ENCODE measurements at regions not wholly inside any gene's neighbourhood (a gene's known extent, or its start where the extent isn't known, plus 50 kb on each side); places are given as distances from the start of the nearest gene placed in this dataset.
"Not testable (repeated sequence)": the region's sequence is repeated elsewhere in the genome, so short reads cannot be mapped to it uniquely, and the experiment has no call there.

- H3K4me1 Mint-ChIP-seq (ENCODE audit: low read depth) = no peaks in the 10 kb centered on the region
- no peak overlapping the region for H3K4me3 Mint-ChIP-seq
- no peak for ATAC-seq
- no peaks in the 10 kb centered on the region for H3K9me3 Mint-ChIP-seq
- no peak for DNase-seq
- no peaks in the 10 kb centered on the region for H3K27me3 Mint-ChIP-seq (ENCODE audit: low read depth)
- no peaks in the 10 kb centered on the region for H3K36me3 Mint-ChIP-seq (ENCODE audit: insufficient read depth)
Measured at GRCh38 chr2:188003800-188004199, 287.9 kb upstream of the GULP1 start.

DNA sequence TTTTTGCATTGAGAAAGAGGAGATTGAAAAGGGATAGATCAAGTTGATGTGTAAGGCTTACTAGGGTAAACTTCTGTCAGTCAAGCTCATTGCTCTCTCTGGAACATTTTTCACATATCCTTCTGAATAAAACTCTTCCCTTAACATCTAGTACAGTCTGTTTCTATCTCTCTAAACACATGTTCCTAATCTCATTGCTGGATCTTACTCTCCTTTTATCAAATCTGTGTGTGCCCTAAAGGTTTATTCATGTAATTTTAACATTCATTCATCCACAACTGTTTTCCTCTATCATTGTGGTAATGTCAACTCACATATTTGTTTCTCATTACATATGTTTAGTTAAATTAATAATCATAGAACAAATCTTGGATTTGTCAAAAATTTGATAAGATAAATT lies 277.9 kb upstream of the GULP1 start:
- Mint-ChIP-seq H3K27me3 (ENCODE audit: low read depth) (no peaks in the 10 kb centered on the region), H3K36me3 (ENCODE audit: insufficient read depth) (no peaks in the 10 kb centered on the region), H3K4me1 (ENCODE audit: low read depth) (no peaks in the 10 kb centered on the region), H3K9me3 (peaks cover 3% of the 10 kb centered on the region), H3K4me3 (no peak overlapping the region)
- DNase-seq (no peak), ATAC-seq (no peak)

DNA sequence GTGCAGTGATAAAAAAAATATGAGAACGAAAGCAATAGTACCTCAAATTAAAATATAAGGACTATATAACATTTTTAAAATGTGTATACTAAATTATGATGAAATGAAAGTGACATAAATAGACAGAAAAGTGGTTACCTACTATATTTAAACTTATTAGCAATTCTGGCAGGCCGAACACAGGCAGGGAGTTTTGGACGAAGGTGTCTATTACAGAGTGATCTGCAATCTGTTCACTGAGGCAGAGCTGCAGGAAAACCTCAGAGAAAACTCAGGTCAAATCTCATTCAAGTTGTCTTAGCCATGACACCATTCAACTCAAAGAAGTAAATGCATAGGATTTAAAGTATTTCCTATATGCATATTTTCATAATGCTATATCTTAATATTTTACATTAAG lies 274.8 kb upstream of the GULP1 start:
- ATAC-seq (no peak), DNase-seq (no peak)
- Mint-ChIP-seq H3K36me3 (ENCODE audit: insufficient read depth) (no peaks in the 10 kb centered on the region), H3K27me3 (ENCODE audit: low read depth) (no peaks in the 10 kb centered on the region), H3K4me3 (no peak overlapping the region), H3K9me3 (no peaks in the 10 kb centered on the region), H3K4me1 (ENCODE audit: low read depth) (no peaks in the 10 kb centered on the region)

DNA sequence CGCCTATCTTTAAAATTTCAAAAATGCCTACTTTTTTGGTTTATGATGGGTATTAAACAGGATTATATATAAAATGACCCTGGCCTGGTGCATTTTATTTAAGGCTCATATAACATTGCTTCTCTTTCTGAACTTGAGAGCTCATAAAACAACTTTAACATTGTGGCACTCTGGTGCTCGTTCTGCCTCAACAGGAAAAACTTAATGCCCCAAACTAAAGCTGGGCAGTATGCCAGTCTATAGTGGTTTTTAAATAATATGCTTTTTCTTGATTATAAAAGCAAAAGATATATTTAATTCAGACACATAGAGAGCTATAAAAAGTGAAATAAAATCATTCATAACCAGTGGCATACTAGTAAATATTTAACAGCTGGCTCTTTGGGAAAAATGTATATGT lies 269.3 kb upstream of the GULP1 start:
- ATAC-seq = no peak
- Mint-ChIP-seq H3K36me3 (ENCODE audit: insufficient read depth) (no peaks in the 10 kb centered on the region), H3K27me3 (ENCODE audit: low read depth) (no peaks in the 10 kb centered on the region), H3K4me3 (no peak overlapping the region), H3K4me1 (ENCODE audit: low read depth) (no peaks in the 10 kb centered on the region), H3K9me3 (no peaks in the 10 kb centered on the region)
- no peak for DNase-seq

DNA sequence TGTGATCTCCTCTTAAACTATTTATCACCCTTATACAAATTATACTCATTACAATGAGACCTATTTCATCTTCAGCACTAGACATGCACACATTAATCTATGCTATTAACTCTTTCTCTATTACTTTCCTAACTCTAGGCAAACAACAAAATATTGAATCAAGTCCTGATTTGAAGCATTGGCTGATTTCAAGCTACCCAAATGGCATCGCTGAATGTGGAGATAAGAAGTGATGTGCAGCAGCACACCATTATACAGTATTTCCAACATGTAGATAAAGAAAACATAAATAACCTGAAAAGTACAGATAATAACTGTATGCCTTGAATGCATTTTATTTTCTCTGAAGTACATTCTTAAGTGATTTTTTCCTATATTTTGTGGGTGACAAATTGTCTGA lies 268.6 kb upstream of the GULP1 start:
- Mint-ChIP-seq H3K27me3 (ENCODE audit: low read depth) (no peaks in the 10 kb centered on the region), H3K36me3 (ENCODE audit: insufficient read depth) (no peaks in the 10 kb centered on the region), H3K4me1 (ENCODE audit: low read depth) (no peaks in the 10 kb centered on the region), H3K4me3 (no peak overlapping the region), H3K9me3 (no peaks in the 10 kb centered on the region)
- no peak for ATAC-seq
- DNase-seq = no peak

DNA sequence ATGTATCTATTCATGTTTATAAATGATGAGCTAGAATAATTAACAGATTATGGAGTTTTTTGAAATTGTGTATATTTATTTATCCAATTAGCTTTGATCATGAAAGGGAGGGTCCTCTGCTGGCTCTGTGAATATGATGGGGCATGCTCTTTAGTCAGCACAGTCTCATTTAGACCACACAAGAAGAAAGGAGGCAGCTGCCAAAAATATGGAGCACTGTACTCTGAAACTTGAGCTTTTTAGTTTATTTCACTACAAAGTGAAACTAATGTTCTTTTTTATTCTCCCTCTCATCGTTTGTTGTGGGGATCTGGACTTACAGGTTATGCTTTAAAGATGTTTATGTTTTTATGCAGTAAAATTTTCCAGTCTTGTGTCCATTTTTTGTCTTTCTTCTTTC lies 266.9 kb upstream of the GULP1 start:
- H3K4me3 Mint-ChIP-seq = no peak overlapping the region
- no peak for DNase-seq
- no peaks in the 10 kb centered on the region for H3K36me3 Mint-ChIP-seq (ENCODE audit: insufficient read depth)

GRCh38 chr2:188028739-188029138 lies 262.9 kb upstream of the GULP1 start:
- DNase-seq = no peak
- Mint-ChIP-seq H3K27me3 (ENCODE audit: low read depth) (no peaks in the 10 kb centered on the region), H3K4me3 (no peak overlapping the region), H3K36me3 (ENCODE audit: insufficient read depth) (no peaks in the 10 kb centered on the region), H3K4me1 (ENCODE audit: low read depth) (no peaks in the 10 kb centered on the region), H3K9me3 (no peaks in the 10 kb centered on the region)
- no peak for ATAC-seq

More for the DNA sequence above, 266.9 kb upstream of the GULP1 start:
- ATAC-seq = no peak
- Mint-ChIP-seq H3K27me3 (ENCODE audit: low read depth) (no peaks in the 10 kb centered on the region), H3K9me3 (no peaks in the 10 kb centered on the region), H3K4me1 (ENCODE audit: low read depth) (no peaks in the 10 kb centered on the region)

DNA sequence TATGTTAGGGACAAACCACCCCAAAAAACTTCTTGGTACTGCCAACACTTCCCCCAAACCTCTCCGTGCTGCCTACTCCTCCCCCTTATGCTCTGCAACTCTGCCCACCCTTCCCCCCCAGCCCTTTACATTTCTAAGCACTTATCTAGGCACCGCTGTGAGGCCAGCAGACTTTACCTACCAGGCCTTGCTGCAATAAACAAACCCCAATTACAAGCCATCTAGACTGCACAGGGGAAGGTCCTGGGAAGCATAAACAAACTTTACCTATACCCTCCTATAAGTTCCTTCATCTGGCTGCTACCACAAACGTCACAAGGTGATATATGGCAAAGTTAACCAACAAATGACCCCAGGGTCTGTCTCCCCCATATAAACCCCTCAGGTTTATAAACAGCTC lies 259.4 kb upstream of the GULP1 start:
- Mint-ChIP-seq H3K4me1 (ENCODE audit: low read depth) (no peaks in the 10 kb centered on the region), H3K27me3 (ENCODE audit: low read depth) (no peaks in the 10 kb centered on the region), H3K36me3 (ENCODE audit: insufficient read depth) (no peaks in the 10 kb centered on the region), H3K9me3 (no peaks in the 10 kb centered on the region), H3K4me3 (no peak overlapping the region)
- ATAC-seq = no peak
- DNase-seq = no peak

GRCh38 chr2:188032786-188033185 lies 258.9 kb upstream of the GULP1 start:
- no peaks in the 10 kb centered on the region for H3K36me3 Mint-ChIP-seq (ENCODE audit: insufficient read depth)
- DNase-seq (no peak), ATAC-seq (no peak)
- no peaks in the 10 kb centered on the region for H3K9me3 Mint-ChIP-seq
- H3K4me3 Mint-ChIP-seq = no peak overlapping the region
- no peaks in the 10 kb centered on the region for H3K4me1 Mint-ChIP-seq (ENCODE audit: low read depth)
- H3K27me3 Mint-ChIP-seq (ENCODE audit: low read depth) = no peaks in the 10 kb centered on the region

DNA sequence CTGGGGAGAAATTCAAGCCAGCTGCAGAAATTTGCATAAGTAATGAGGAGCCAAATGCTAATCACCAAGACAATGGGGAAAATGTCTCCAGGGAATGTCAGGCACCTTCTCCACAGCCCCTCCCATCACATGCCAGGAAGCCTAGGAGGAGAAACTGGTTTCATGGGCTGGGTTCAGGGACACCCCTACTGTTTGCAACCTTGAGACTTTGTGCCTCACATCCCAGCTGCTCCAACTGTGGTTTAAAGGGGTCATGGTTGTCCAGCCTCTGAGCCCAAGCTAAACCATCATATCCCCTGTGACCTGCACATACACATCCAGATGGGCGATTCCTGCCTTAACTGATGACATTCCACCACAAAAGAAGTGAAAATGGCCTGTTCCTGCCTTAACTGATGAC lies 258.4 kb upstream of the GULP1 start:
- ATAC-seq; H3K36me3 Mint-ChIP-seq (ENCODE audit: insufficient read depth); H3K27me3 Mint-ChIP-seq (ENCODE audit: low read depth): not testable (repeated sequence)

GRCh38 chr2:188034102-188034501 lies 257.6 kb upstream of the GULP1 start:
- H3K9me3 Mint-ChIP-seq; H3K36me3 Mint-ChIP-seq (ENCODE audit: insufficient read depth); H3K4me3 Mint-ChIP-seq; ATAC-seq; H3K27me3 Mint-ChIP-seq (ENCODE audit: low read depth); H3K4me1 Mint-ChIP-seq (ENCODE audit: low read depth); DNase-seq: not testable (repeated sequence)

More for the DNA sequence above, 258.4 kb upstream of the GULP1 start:
- H3K4me1 Mint-ChIP-seq (ENCODE audit: low read depth); H3K9me3 Mint-ChIP-seq; H3K4me3 Mint-ChIP-seq; DNase-seq: not testable (repeated sequence)

DNA sequence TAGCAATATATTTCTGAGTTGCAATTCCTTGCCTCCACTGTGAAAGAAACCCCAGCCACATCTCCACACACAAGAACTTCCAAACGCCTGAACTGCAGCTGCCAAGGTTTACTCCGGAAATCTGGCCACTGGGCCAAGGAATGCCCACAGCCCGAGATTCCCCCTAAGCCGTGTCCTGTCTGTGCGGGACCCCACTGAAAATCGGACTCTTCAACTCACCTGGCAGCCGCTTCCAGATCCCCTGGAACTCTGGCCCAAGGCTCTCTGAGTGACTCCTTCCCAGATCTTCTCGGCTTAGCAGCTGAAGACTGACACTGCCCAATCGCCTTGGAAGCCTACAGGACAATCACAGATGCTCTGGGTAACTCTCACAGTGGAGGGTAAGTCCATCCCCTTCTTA lies 256.3 kb upstream of the GULP1 start:
- not testable (repeated sequence) for H3K36me3 Mint-ChIP-seq (ENCODE audit: insufficient read depth); H3K9me3 Mint-ChIP-seq; H3K4me3 Mint-ChIP-seq; H3K4me1 Mint-ChIP-seq (ENCODE audit: low read depth); H3K27me3 Mint-ChIP-seq (ENCODE audit: low read depth); ATAC-seq; DNase-seq

DNA sequence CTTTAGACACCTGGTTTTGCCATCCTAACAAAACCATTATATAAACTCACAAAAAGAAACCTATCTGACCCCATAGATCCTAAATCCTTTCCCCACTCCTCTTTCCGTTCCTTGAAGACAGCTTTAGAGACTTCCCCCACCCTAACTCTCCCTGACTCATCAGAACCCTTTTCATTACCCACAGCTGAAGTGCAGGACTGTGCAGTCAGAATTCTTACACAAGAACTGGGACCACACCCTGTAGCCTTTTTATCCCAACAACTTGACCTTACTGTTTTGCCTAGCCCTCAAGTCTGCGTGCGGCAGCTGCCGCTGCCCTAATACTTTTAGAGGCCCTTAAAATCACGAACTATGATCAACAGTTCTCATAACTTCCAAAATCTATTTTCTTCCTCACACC lies 254.9 kb upstream of the GULP1 start:
- not testable (repeated sequence) for H3K27me3 Mint-ChIP-seq (ENCODE audit: low read depth); H3K4me1 Mint-ChIP-seq (ENCODE audit: low read depth); DNase-seq; H3K36me3 Mint-ChIP-seq (ENCODE audit: insufficient read depth); H3K9me3 Mint-ChIP-seq; ATAC-seq; H3K4me3 Mint-ChIP-seq

DNA sequence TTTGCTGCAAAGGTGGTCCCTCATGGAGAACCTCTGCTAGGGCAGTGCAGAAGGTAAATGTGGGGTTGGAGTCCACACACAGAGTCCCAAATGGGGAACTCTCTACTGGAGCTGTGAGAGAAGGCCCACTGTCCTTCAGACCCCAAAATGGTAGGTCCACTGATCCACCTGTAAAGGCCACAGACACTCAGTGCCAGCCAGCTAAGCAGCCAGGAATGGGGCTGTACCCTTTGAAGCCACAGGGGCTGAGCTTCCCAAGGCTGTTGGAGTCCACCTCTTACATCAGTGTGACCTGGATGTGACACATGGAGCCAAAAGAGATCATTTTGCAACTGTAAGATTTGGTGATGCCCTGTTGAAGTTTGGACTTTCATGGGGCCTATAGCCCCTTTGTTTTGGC lies 252.4 kb upstream of the GULP1 start:
- peaks cover 4% of the 10 kb centered on the region for H3K9me3 Mint-ChIP-seq
- H3K4me3 Mint-ChIP-seq = no peak overlapping the region
- H3K36me3 Mint-ChIP-seq (ENCODE audit: insufficient read depth) = no peaks in the 10 kb centered on the region
- ATAC-seq = no peak
- DNase-seq = no peak
- no peaks in the 10 kb centered on the region for H3K27me3 Mint-ChIP-seq (ENCODE audit: low read depth)
- H3K4me1 Mint-ChIP-seq (ENCODE audit: low read depth) = no peaks in the 10 kb centered on the region

DNA sequence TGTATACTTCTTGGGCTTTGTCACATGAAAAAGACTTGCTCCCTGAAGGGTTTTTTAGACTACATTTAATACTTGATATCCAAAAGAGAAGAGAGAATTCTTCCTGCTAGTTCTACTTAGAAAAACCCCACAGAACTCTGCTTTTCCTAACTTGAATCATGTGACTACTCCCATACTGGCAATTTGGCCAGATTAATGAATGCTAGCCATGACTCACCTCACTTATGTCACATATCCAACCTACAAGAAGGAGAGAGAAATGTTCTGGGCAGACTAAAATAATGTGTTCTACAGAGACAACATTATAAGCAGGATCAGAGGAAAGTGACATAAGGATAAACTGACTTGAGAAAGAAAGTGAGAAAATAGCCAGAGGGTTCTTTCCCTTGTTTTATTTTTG lies 249.3 kb upstream of the GULP1 start:
- DNase-seq (no peak), ATAC-seq (no peak)
- H3K36me3 Mint-ChIP-seq (ENCODE audit: insufficient read depth) = no peaks in the 10 kb centered on the region
- H3K27me3 Mint-ChIP-seq (ENCODE audit: low read depth) = no peaks in the 10 kb centered on the region
- peaks cover 7% of the 10 kb centered on the region for H3K9me3 Mint-ChIP-seq
- H3K4me3 Mint-ChIP-seq = no peak overlapping the region
- H3K4me1 Mint-ChIP-seq (ENCODE audit: low read depth) = no peaks in the 10 kb centered on the region

DNA sequence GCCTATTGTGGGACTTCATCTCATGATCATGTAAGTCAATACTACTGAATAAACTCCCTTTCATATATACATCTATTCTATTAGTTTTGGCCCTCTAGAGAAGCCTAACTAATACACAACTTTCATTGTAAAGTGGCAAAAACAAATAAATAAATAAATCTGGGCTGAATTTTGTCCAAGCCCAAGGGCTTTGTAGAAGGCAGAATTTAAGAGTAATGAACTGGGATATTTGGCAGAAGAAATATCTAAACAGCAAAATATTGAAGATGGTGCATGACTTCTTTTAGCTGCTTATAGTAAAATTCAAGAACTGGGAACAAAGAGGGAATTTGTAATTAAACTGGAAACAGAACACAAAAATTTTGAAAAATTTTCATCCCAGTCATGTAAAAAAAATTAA lies 246.7 kb upstream of the GULP1 start:
- Mint-ChIP-seq H3K36me3 (ENCODE audit: insufficient read depth) (no peaks in the 10 kb centered on the region), H3K27me3 (ENCODE audit: low read depth) (no peaks in the 10 kb centered on the region), H3K4me1 (ENCODE audit: low read depth) (no peaks in the 10 kb centered on the region), H3K4me3 (no peak overlapping the region), H3K9me3 (peaks cover 7% of the 10 kb centered on the region)
- DNase-seq = no peak
- no peak for ATAC-seq
